BLaER1 treated with 17β-estradiol and CSF1 and Interleukin-3, amounts not matched to agents 10 nM and 100 nM (cell line): ENCODE measurements at regions not wholly inside any gene's neighbourhood (a gene's known extent, or its start where the extent isn't known, plus 50 kb on each side); places are given as distances from the start of the nearest gene placed in this dataset.

ENCODE experiments used
- H3K27ac ChIP-seq, 11 experiments: shearing (Covaris generic); formaldehyde crosslinking; 2 replicates each; pipeline ENCODE4 v1.8.1; 2022
- H3K27me3 ChIP-seq, 11 experiments: shearing (Covaris generic); formaldehyde crosslinking; 2 replicates each; pipeline ENCODE4 v1.8.1; 2022
- H3K36me3 ChIP-seq, 11 experiments: shearing (Covaris generic); formaldehyde crosslinking; 2 replicates each; pipeline ENCODE4 v1.8.1; 2022
- H3K4me1 ChIP-seq, 10 experiments: shearing (Covaris generic); formaldehyde crosslinking; 2 replicates each; pipeline ENCODE4 v1.8.1; 2022
- H3K4me2 ChIP-seq, 11 experiments: shearing (Covaris generic); formaldehyde crosslinking; 2 replicates each; pipeline ENCODE4 v1.8.1; 2022
- H3K4me3 ChIP-seq, 10 experiments: shearing (Covaris generic); formaldehyde crosslinking; 2 replicates each; pipeline ENCODE4 v1.8.1; 2022
- H3K9ac ChIP-seq, 11 experiments: shearing (Covaris generic); formaldehyde crosslinking; 2 replicates each; pipeline ENCODE4 v1.8.1; 2022
- H3K9me3 ChIP-seq, 11 experiments: shearing (Covaris generic); formaldehyde crosslinking; replicated peaks in 1 of 11; 2 replicates each; pipeline ENCODE4 v1.8.1; 2022
- H4K20me1 ChIP-seq, 11 experiments: shearing (Covaris generic); formaldehyde crosslinking; 2 replicates each; pipeline ENCODE4 v1.8.1; 2022
- Cebpa-rat ChIP-seq, 11 experiments: shearing (Covaris generic); IDR thresholded peaks; 2 replicates each; pipeline ENCODE4 v1.8.1; 2022

- H3K27me3 ChIP-seq = no peaks in the 10 kb centered on the region
- peak overlapping the region in 3 of 11 experiments; percentile 44 to 80 (median 63); a peak in 3 of 22 replicates for H3K4me2 ChIP-seq
- H3K9ac ChIP-seq = no peak overlapping the region
- H3K4me1 ChIP-seq = peaks cover 2 to 69% (median 12%) of the 10 kb centered on the region in 10 experiments; a peak in 18 of 20 replicates
- no peak for TF ChIP-seq Cebpa-rat (IDR thresholded peaks at IDR 0.05)
- no peaks in the 10 kb centered on the region for H3K9me3 ChIP-seq
- H4K20me1 ChIP-seq = no peaks in the 10 kb centered on the region
- no peaks in the 10 kb centered on the region for H3K36me3 ChIP-seq
- no peak overlapping the region; a peak in 1 of 22 replicates for H3K27ac ChIP-seq
- no peak overlapping the region for H3K4me3 ChIP-seq
Observed at GRCh38 chr13:31946091-31946770, 85.3 kb upstream of the FRY start.

- Histone ChIP-seq H3K9ac (no peak overlapping the region), H3K9me3 (no peaks in the 10 kb centered on the region), H3K4me1 (peaks cover 4 to 77% (median 14%) of the 10 kb centered on the region in 10 experiments; a peak in 18 of 20 replicates), H3K27ac (no peak overlapping the region), H3K36me3 (no peaks in the 10 kb centered on the region), H3K27me3 (no peaks in the 10 kb centered on the region), H3K4me2 (no peak overlapping the region), H3K4me3 (no peak overlapping the region), H4K20me1 (no peaks in the 10 kb centered on the region)
- TF ChIP-seq Cebpa-rat (IDR thresholded peaks at IDR 0.05) = no peak
Observed at GRCh38 chr13:31947105-31947504, 84.5 kb upstream of the FRY start.

- no peaks in the 10 kb centered on the region for H3K27me3 ChIP-seq
- peaks cover 4 to 77% (median 14%) of the 10 kb centered on the region in 10 experiments; a peak in 18 of 20 replicates for H3K4me1 ChIP-seq
- no peak overlapping the region for H3K4me3 ChIP-seq
- no peak overlapping the region for H3K9ac ChIP-seq
- TF ChIP-seq Cebpa-rat (IDR thresholded peaks at IDR 0.05) = no peak
- peaks cover 0 to 2% (median 0%) of the 10 kb centered on the region in 11 experiments; a peak in 4 of 22 replicates for H3K9me3 ChIP-seq
- H3K4me2 ChIP-seq = peak overlapping the region in 2 of 11 experiments; percentile 63 to 65; a peak in 3 of 22 replicates
- H4K20me1 ChIP-seq = no peaks in the 10 kb centered on the region
- peaks cover 0 to 1% (median 0%) of the 10 kb centered on the region in 11 experiments; a peak in 1 of 22 replicates for H3K36me3 ChIP-seq
- no peak overlapping the region for H3K27ac ChIP-seq
Observed at GRCh38 chr13:31947506-31947905, 84.1 kb upstream of the FRY start.

- Histone ChIP-seq H3K36me3 (peaks cover 0 to 7% (median 0%) of the 10 kb centered on the region in 11 experiments; a peak in 1 of 22 replicates), H3K4me2 (peak overlapping the region in 3 of 11 experiments; percentile 38 to 65 (median 63); a peak in 4 of 22 replicates), H3K9me3 (peaks cover 0 to 10% (median 0%) of the 10 kb centered on the region in 11 experiments; a peak in 6 of 22 replicates), H3K27me3 (no peaks in the 10 kb centered on the region), H3K9ac (0 out of 22 replicates have a peak overlapping the region, but pooled peaks of 1 of the 11 experiments have one; percentile 33), H3K4me1 (peaks cover 4 to 66% (median 13%) of the 10 kb centered on the region in 10 experiments; a peak in 18 of 20 replicates), H3K27ac (peak overlapping the region in 3 of 11 experiments; percentile 53 to 76 (median 55); a peak in 4 of 22 replicates), H3K4me3 (no peak overlapping the region), H4K20me1 (no peaks in the 10 kb centered on the region)
- no peak for TF ChIP-seq Cebpa-rat (IDR thresholded peaks at IDR 0.05)
Observed at GRCh38 chr13:31949486-31949885, 82.1 kb upstream of the FRY start.

GRCh38 chr13:31950111-31950815 lies 81.3 kb upstream of the FRY start:
- H3K27ac ChIP-seq = peak overlapping the region in 6 of 11 experiments; percentile 1 to 76 (median 54); a peak in 9 of 22 replicates
- H3K4me2 ChIP-seq = peak overlapping the region in 3 of 11 experiments; percentile 38 to 65 (median 63); a peak in 6 of 22 replicates
- peaks cover 0 to 58% (median 7%) of the 10 kb centered on the region in 10 experiments; a peak in 14 of 20 replicates for H3K4me1 ChIP-seq
- H3K36me3 ChIP-seq = peaks cover 0 to 7% (median 0%) of the 10 kb centered on the region in 11 experiments; a peak in 1 of 22 replicates
- H3K9ac ChIP-seq = peak overlapping the region in 2 of 11 experiments; percentile 1 to 33; a peak in 2 of 22 replicates
- no peak for TF ChIP-seq Cebpa-rat (IDR thresholded peaks at IDR 0.05)
- no peaks in the 10 kb centered on the region for H3K27me3 ChIP-seq
- H4K20me1 ChIP-seq = no peaks in the 10 kb centered on the region
- H3K9me3 ChIP-seq = peaks cover 0 to 10% (median 0%) of the 10 kb centered on the region in 11 experiments; a peak in 6 of 22 replicates
- H3K4me3 ChIP-seq = no peak overlapping the region

GRCh38 chr13:31951215-31951678 lies 80.3 kb upstream of the FRY start:
- Histone ChIP-seq H3K4me3 (no peak overlapping the region), H3K27ac (peak overlapping the region in 4 of 11 experiments; percentile 53 to 76 (median 56); a peak in 9 of 22 replicates), H3K9ac (peak overlapping the region in 1 of 11 experiments; percentile 39; a peak in 2 of 22 replicates), H3K36me3 (peaks cover 0 to 7% (median 0%) of the 10 kb centered on the region in 11 experiments; a peak in 1 of 22 replicates), H3K4me1 (peaks cover 0 to 48% (median 6%) of the 10 kb centered on the region in 10 experiments; a peak in 12 of 20 replicates), H3K9me3 (peaks cover 0 to 10% (median 0%) of the 10 kb centered on the region in 11 experiments; a peak in 7 of 22 replicates), H3K4me2 (peak overlapping the region in 6 of 11 experiments; percentile 0 to 65 (median 44); a peak in 10 of 22 replicates), H3K27me3 (no peaks in the 10 kb centered on the region), H4K20me1 (no peaks in the 10 kb centered on the region)
- 0 out of 22 replicates have a peak, but pooled peaks of 1 of the 11 experiments have one; percentile 35 for TF ChIP-seq Cebpa-rat (IDR thresholded peaks at IDR 0.05)

- Histone ChIP-seq H3K9me3 (peaks cover 2 to 19% (median 3%) of the 10 kb centered on the region in 11 experiments), H3K27ac (no peak overlapping the region), H3K27me3 (no peaks in the 10 kb centered on the region), H3K36me3 (peaks cover 0 to 7% (median 0%) of the 10 kb centered on the region in 11 experiments; a peak in 1 of 22 replicates), H3K4me2 (no peak overlapping the region), H3K4me1 (peaks cover 0 to 42% (median 6%) of the 10 kb centered on the region in 10 experiments; a peak in 12 of 20 replicates), H4K20me1 (no peaks in the 10 kb centered on the region), H3K4me3 (no peak overlapping the region), H3K9ac (no peak overlapping the region)
- no peak for TF ChIP-seq Cebpa-rat (IDR thresholded peaks at IDR 0.05)
Observed at GRCh38 chr13:31952641-31953380, 78.8 kb upstream of the FRY start.

- peaks cover 8 to 28% (median 10%) of the 10 kb centered on the region in 11 experiments for H3K9me3 ChIP-seq
- TF ChIP-seq Cebpa-rat (IDR thresholded peaks at IDR 0.05) = no peak
- H4K20me1 ChIP-seq = no peaks in the 10 kb centered on the region
- no peak overlapping the region for H3K4me3 ChIP-seq
- H3K4me1 ChIP-seq = peaks cover 0 to 19% (median 6%) of the 10 kb centered on the region in 10 experiments; a peak in 12 of 20 replicates
- no peak overlapping the region for H3K27ac ChIP-seq
- H3K27me3 ChIP-seq = no peaks in the 10 kb centered on the region
- peaks cover 0 to 7% (median 0%) of the 10 kb centered on the region in 11 experiments; a peak in 1 of 22 replicates for H3K36me3 ChIP-seq
- H3K4me2 ChIP-seq = no peak overlapping the region
- H3K9ac ChIP-seq = no peak overlapping the region
Observed at GRCh38 chr13:31955101-31955500, 76.5 kb upstream of the FRY start.
